Lower lobe of right lung (tissue), 2 donors: ENCODE measurements at regions not wholly inside any gene's neighbourhood (a gene's known extent, or its start where the extent isn't known, plus 50 kb on each side); places are given as distances from the start of the nearest gene placed in this dataset.

Experiments used
- ATAC-seq, 2 donors: fragments of 200-7000 bp; cut with Tn5 transposase; one replicate each; pipeline ENCODE4 v1.9.1; 2020 to 2022; ENCODE audit warnings: mild to moderate bottlenecking in 2 of 2, moderate library complexity in 2 of 2
- DNase-seq: peaks from one replicate; pipeline ENCODE4 v3.0.0-alpha.2; 2020
- H3K27ac ChIP-seq: fragments of 200-600 bp; one replicate; pipeline ENCODE4 v1.8.0; 2022
- H3K27me3 ChIP-seq: fragments of 200-600 bp; one replicate; pipeline ENCODE4 v1.8.0; 2022; ENCODE audit warnings: low read depth
- H3K36me3 ChIP-seq: fragments of 200-600 bp; one replicate; pipeline ENCODE4 v1.8.0; 2022; ENCODE audit warnings: mild to moderate bottlenecking
- H3K4me1 ChIP-seq: fragments of 200-600 bp; one replicate; pipeline ENCODE4 v1.8.0; 2022
- H3K4me3 ChIP-seq: fragments of 200-600 bp; one replicate; pipeline ENCODE4 v1.8.0; 2022; ENCODE audit warnings: mild to moderate bottlenecking
- H3K9me3 ChIP-seq: fragments of 200-600 bp; one replicate; pipeline ENCODE4 v1.8.0; 2022
- CTCF ChIP-seq: fragments of 200-600 bp; IDR thresholded peaks from one replicate; pipeline ENCODE4 v1.8.0; 2022; ENCODE audit warnings: antibody characterized with exemption, mild to moderate bottlenecking
- intact Hi-C: fragments of 100-400 bp; cut with DNase I; formaldehyde crosslinking; loops from one replicate; pipeline ENCODE4 v1.11.0; 2022
- donor health status: DM: no; HTN: yes; CAD: no; lungs with severe emphysema.

- Histone ChIP-seq H3K4me1 (no peaks in the 10 kb centered on the region), H3K36me3 (no peaks in the 10 kb centered on the region), H3K27me3 (no peaks in the 10 kb centered on the region), H3K4me3 (no peak overlapping the region), H3K9me3 (no peaks in the 10 kb centered on the region), H3K27ac (no peak overlapping the region)
- no peak for ATAC-seq
- TF ChIP-seq CTCF: no peak
- no peak for DNase-seq
- intact Hi-C loops: no loop called here
Observed at GRCh38 chr11:95445746-95446333, 214.8 kb upstream of the SESN3 start.

GRCh38 chr11:95444309-95445241 is 213.6 kb upstream of the SESN3 start:
- Histone ChIP-seq H3K27ac (no peak overlapping the region), H3K9me3 (no peaks in the 10 kb centered on the region), H3K36me3 (no peaks in the 10 kb centered on the region), H3K4me1 (no peaks in the 10 kb centered on the region), H3K4me3 (no peak overlapping the region), H3K27me3 (no peaks in the 10 kb centered on the region)
- DNase-seq: no peak
- ATAC-seq: no peak
- no peak for TF ChIP-seq CTCF
- intact Hi-C loops: no loop called here

GRCh38 chr11:95443386-95443785 is 212.4 kb upstream of the SESN3 start:
- ATAC-seq (no peak), DNase-seq (no peak)
- intact Hi-C loops: no loop called here
- H3K4me1 ChIP-seq: no peaks in the 10 kb centered on the region
- TF ChIP-seq CTCF: no peak
- H3K27ac ChIP-seq: no peak overlapping the region
- H3K4me3 ChIP-seq: no peak overlapping the region
- H3K36me3 ChIP-seq: no peaks in the 10 kb centered on the region
- H3K9me3 ChIP-seq: no peaks in the 10 kb centered on the region
- H3K27me3 ChIP-seq: no peaks in the 10 kb centered on the region

GRCh38 chr11:95442531-95443050 is 211.6 kb upstream of the SESN3 start:
- Histone ChIP-seq H3K27me3 (no peaks in the 10 kb centered on the region), H3K4me3 (no peak overlapping the region), H3K36me3 (no peaks in the 10 kb centered on the region), H3K27ac (no peak overlapping the region), H3K4me1 (no peaks in the 10 kb centered on the region), H3K9me3 (no peaks in the 10 kb centered on the region)
- no peak for ATAC-seq
- DNase-seq: no peak
- no peak for TF ChIP-seq CTCF
- intact Hi-C loops: no loop called here

GRCh38 chr11:95435628-95436353 is 204.8 kb upstream of the SESN3 start:
- TF ChIP-seq CTCF: no peak
- Histone ChIP-seq H3K4me3 (no peak overlapping the region), H3K27ac (no peak overlapping the region), H3K9me3 (no peaks in the 10 kb centered on the region), H3K27me3 (no peaks in the 10 kb centered on the region), H3K4me1 (no peaks in the 10 kb centered on the region), H3K36me3 (no peaks in the 10 kb centered on the region)
- DNase-seq (no peak), ATAC-seq (no peak)
- intact Hi-C loops: no loop called here
